ENCODE measurements at regions not wholly inside any gene's neighbourhood (a gene's known extent, or its start where the extent isn't known, plus 50 kb on each side); places are given as distances from the start of the nearest gene placed in this dataset.

GRCh38 chr13:103192511-103193135 lies 126.4 kb upstream of the SLC10A2 start:
- ChIA-PET CTCF (interaction anchor here (1.1 kb wide), 1 partner anchor 240 kb away, joined by 4 read pairs; no protein-coding TSS in a partner anchor), POLR2A (no interaction called here)
- no peak overlapping the region for H3K27ac ChIP-seq (ENCODE audit: extremely low read depth, low read depth, low read length)
- H3K4me1 ChIP-seq (ENCODE audit: control insufficient read depth, insufficient read depth, low read length): no peaks in the 10 kb centered on the region
- H3K9me3 ChIP-seq (ENCODE audit: control insufficient read depth, insufficient read depth, low read depth, low read length): no peaks in the 10 kb centered on the region
- no peak for TF ChIP-seq KLF9 (tag by site-specific recombination; IDR thresholded peaks at IDR 0.05; ENCODE audit: low read depth)
- H3K4me3 ChIP-seq (ENCODE audit: low read depth, low read length): no peak overlapping the region
- H3K36me3 ChIP-seq (ENCODE audit: control insufficient read depth in 2 of 2, insufficient read depth in 1 of 2, low read length in 2 of 2): no peaks in the 10 kb centered on the region

GRCh38 chr13:103190841-103191240 lies 124.6 kb upstream of the SLC10A2 start:
- Histone ChIP-seq H3K36me3 (ENCODE audit: control insufficient read depth in 2 of 2, insufficient read depth in 1 of 2, low read length in 2 of 2) (no peaks in the 10 kb centered on the region), H3K4me1 (ENCODE audit: control insufficient read depth, insufficient read depth, low read length) (no peaks in the 10 kb centered on the region), H3K27ac (ENCODE audit: extremely low read depth, low read depth, low read length) (no peak overlapping the region), H3K4me3 (ENCODE audit: low read depth, low read length) (no peak overlapping the region), H3K9me3 (ENCODE audit: control insufficient read depth, insufficient read depth, low read depth, low read length) (no peaks in the 10 kb centered on the region)
- TF ChIP-seq ZNF341 (tag by site-specific recombination; IDR thresholded peaks at IDR 0.05; ENCODE audit: low read depth) (no peak), TCF7L2 (IDR thresholded peaks at IDR 0.05; ENCODE audit: borderline replicate concordance, low read depth, low read length) (no peak), WT1 (tag by site-specific recombination; IDR thresholded peaks at IDR 0.05) (no peak), ZNF280D (tag by site-specific recombination; IDR thresholded peaks at IDR 0.05) (no peak), ELK4 (IDR thresholded peaks at IDR 0.05; ENCODE audit: borderline replicate concordance, low read depth, low read length) (no peak), ZNF621 (tag by site-specific recombination; IDR thresholded peaks at IDR 0.05) (no peak), INSM2 (tag by site-specific recombination; IDR thresholded peaks at IDR 0.05) (no peak), ZNF791 (tag by site-specific recombination; IDR thresholded peaks at IDR 0.05) (no peak), ZNF639 (tag by site-specific recombination; IDR thresholded peaks at IDR 0.05) (no peak), ZNF76 (tag by site-specific recombination; IDR thresholded peaks at IDR 0.05; ENCODE audit: borderline replicate concordance, low read depth) (no peak), ZNF660 (tag by site-specific recombination; IDR thresholded peaks at IDR 0.05) (no peak), SALL2 (tag by site-specific recombination; IDR thresholded peaks at IDR 0.05; ENCODE audit: borderline replicate concordance) (no peak), ZNF184 (tag by site-specific recombination; IDR thresholded peaks at IDR 0.05) (no peak), ZNF830 (tag by site-specific recombination; IDR thresholded peaks at IDR 0.05; ENCODE audit: low read depth) (no peak), AEBP2 (tag by site-specific recombination; IDR thresholded peaks at IDR 0.05; ENCODE audit: borderline replicate concordance) (no peak), ZBTB20 (tag by site-specific recombination; IDR thresholded peaks at IDR 0.05) (no peak), ZBTB6 (tag by site-specific recombination; IDR thresholded peaks at IDR 0.05) (no peak), REST (tag by site-specific recombination; IDR thresholded peaks at IDR 0.05) (no peak), TRIM28 (IDR thresholded peaks at IDR 0.05; ENCODE audit: borderline replicate concordance, low read length) (no peak)
- ChIA-PET CTCF (interaction anchor here (0.6 to 0.7 kb wide), 2 partner anchors 286 to 1623 kb away, joined by 5 to 6 read pairs; no protein-coding TSS in a partner anchor), POLR2A (no interaction called here)
